ENCODE measurements at regions not wholly inside any gene's neighbourhood (a gene's known extent, or its start where the extent isn't known, plus 50 kb on each side); places are given as distances from the start of the nearest gene placed in this dataset.

DNA sequence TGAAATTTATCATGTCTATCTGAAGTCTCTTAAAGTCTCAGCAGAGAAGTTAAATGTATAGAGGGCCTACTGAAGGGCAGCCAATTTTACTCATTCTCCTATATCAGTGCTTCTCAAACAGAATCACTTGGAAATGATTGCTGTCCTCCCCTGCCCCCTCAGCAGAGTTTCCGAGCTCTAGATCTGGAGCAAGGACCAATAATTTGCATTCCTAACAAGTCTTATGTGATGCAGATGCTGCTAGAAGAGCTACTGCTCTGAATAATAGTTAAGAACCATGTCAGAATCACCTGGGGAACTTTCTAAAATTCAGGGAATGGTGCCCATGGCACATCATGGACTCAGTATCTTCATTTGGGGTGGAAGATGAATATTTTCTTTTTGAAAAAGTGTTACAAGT is 105.6 kb upstream of the EPHA4 start:
- TF ChIP-seq, protein P1, sequence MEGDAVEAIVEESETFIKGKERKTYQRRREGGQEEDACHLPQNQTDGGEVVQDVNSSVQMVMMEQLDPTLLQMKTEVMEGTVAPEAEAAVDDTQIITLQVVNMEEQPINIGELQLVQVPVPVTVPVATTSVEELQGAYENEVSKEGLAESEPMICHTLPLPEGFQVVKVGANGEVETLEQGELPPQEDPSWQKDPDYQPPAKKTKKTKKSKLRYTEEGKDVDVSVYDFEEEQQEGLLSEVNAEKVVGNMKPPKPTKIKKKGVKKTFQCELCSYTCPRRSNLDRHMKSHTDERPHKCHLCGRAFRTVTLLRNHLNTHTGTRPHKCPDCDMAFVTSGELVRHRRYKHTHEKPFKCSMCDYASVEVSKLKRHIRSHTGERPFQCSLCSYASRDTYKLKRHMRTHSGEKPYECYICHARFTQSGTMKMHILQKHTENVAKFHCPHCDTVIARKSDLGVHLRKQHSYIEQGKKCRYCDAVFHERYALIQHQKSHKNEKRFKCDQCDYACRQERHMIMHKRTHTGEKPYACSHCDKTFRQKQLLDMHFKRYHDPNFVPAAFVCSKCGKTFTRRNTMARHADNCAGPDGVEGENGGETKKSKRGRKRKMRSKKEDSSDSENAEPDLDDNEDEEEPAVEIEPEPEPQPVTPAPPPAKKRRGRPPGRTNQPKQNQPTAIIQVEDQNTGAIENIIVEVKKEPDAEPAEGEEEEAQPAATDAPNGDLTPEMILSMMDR (conservative IDR thresholded peaks at IDR 0.05): no peak
- no peak for TF ChIP-seq EZH2 (IDR thresholded peaks at IDR 0.05; ENCODE audit: low read depth)

Measured in PC-9 (cell line).